ENCODE measurements at regions not wholly inside any gene's neighbourhood (a gene's known extent, or its start where the extent isn't known, plus 50 kb on each side); places are given as distances from the start of the nearest gene placed in this dataset.

DNA sequence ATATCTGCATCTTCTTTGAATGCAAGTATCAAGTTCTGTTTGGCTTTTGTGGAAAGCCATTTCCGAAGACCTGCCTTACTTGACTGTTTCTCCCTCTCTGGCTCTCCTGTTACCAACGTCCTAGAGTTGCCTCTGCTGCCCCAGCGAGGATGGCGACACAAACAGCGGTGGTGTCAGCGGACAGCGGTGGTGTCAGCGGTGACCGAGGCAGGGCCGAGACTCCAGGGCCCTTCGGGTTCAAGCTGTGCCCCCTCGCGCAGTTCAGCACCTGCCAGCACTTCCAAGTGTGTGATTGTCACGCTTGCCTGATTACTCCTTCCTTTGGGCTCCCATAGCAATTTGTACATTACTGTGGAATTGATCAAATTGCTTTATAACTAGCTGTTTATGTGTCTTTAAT, 336.9 kb upstream of the FAT1 start:
- Histone ChIP-seq H3K27me3 (ENCODE audit: control insufficient read depth, insufficient read depth, low read length) (no peaks in the 10 kb centered on the region), H3K27ac (ENCODE audit: low read depth in 2 of 2, low read length in 2 of 2) (no peak overlapping the region), H3K9me3 (ENCODE audit: control insufficient read depth in 2 of 3, insufficient read depth in 1 of 3, low read length in 3 of 3) (no peaks in the 10 kb centered on the region), H3K4me1 (ENCODE audit: control insufficient read depth in 2 of 3, insufficient read depth in 2 of 3, low read depth in 1 of 3, low read length in 3 of 3) (no peaks in the 10 kb centered on the region), H3K36me3 (ENCODE audit: control insufficient read depth in 2 of 3, insufficient read depth in 3 of 3, low read length in 3 of 3) (no peaks in the 10 kb centered on the region), H3K4me3 (ENCODE audit: low read length in 3 of 3) (no peak overlapping the region), H3K9ac (ENCODE audit: low read length in 3 of 3) (no peak overlapping the region)
- DNase-seq (no peak), FAIRE-seq (no peak)
- TF ChIP-seq, protein P1, sequence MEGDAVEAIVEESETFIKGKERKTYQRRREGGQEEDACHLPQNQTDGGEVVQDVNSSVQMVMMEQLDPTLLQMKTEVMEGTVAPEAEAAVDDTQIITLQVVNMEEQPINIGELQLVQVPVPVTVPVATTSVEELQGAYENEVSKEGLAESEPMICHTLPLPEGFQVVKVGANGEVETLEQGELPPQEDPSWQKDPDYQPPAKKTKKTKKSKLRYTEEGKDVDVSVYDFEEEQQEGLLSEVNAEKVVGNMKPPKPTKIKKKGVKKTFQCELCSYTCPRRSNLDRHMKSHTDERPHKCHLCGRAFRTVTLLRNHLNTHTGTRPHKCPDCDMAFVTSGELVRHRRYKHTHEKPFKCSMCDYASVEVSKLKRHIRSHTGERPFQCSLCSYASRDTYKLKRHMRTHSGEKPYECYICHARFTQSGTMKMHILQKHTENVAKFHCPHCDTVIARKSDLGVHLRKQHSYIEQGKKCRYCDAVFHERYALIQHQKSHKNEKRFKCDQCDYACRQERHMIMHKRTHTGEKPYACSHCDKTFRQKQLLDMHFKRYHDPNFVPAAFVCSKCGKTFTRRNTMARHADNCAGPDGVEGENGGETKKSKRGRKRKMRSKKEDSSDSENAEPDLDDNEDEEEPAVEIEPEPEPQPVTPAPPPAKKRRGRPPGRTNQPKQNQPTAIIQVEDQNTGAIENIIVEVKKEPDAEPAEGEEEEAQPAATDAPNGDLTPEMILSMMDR (IDR thresholded peaks at IDR 0.05; ENCODE audit: borderline replicate concordance, extremely low read depth, insufficient read depth) = no peak
- intact Hi-C loops (cut with DNase I) = no loop called here

DNA sequence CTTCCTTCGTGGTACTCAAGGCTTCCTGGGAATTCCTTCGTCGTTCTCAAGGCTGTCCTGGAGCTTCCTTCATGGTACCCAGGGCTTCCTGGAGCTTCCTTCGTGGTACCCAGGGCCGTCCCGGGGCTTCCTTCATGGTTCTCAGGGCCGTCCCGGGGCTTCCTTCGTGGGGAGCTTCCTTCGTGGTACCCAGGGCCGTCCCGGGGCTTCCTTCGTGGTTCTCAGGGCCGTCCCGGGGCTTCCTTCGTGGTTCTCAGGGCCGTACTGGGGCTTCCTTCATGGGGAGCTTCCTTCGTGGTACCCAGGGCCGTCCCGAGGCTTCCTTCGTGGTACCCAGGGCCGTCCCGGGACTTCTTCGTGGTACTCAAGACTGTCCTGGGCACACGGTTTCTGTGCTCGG, 339.6 kb upstream of the FAT1 start:
- TF ChIP-seq, protein P1 (IDR thresholded peaks at IDR 0.05; ENCODE audit: borderline replicate concordance, extremely low read depth, insufficient read depth) = no peak
- Histone ChIP-seq H3K4me1 (ENCODE audit: control insufficient read depth in 2 of 3, insufficient read depth in 2 of 3, low read depth in 1 of 3, low read length in 3 of 3) (no peaks in the 10 kb centered on the region), H3K27ac (ENCODE audit: low read depth in 2 of 2, low read length in 2 of 2) (no peak overlapping the region), H3K4me3 (ENCODE audit: low read length in 3 of 3) (no peak overlapping the region), H3K27me3 (ENCODE audit: control insufficient read depth, insufficient read depth, low read length) (no peaks in the 10 kb centered on the region), H3K36me3 (ENCODE audit: control insufficient read depth in 2 of 3, insufficient read depth in 3 of 3, low read length in 3 of 3) (no peaks in the 10 kb centered on the region), H3K9ac (ENCODE audit: low read length in 3 of 3) (no peak overlapping the region), H3K9me3 (ENCODE audit: control insufficient read depth in 2 of 3, insufficient read depth in 1 of 3, low read length in 3 of 3) (no peaks in the 10 kb centered on the region)
- intact Hi-C loops (cut with DNase I) = no loop called here
- DNase-seq (no peak), FAIRE-seq (no peak)

DNA sequence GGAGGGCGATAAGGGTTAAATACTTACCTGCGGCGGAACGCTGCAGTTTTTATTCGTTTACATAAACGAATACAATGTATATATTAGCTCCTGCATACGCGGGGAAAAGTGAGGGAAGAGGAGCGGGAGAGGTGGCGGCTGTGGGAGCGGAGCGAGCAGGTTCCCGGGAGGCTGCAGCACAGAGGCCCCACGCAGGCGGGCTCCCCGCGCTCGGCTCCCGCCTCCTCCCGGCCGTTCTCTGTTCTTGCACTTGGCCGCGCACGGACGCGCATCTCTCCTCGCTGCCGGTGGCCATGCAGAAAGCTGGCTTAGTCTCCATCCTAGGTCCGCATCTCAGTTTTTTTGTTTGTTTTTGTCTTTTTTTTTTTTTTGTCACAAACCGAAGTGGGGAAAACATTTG, 340.4 kb upstream of the FAT1 start:
- intact Hi-C loops (cut with DNase I) = no loop called here
- Histone ChIP-seq H3K9ac (ENCODE audit: low read length in 3 of 3) (no peak overlapping the region), H3K27ac (ENCODE audit: low read depth in 2 of 2, low read length in 2 of 2) (no peak overlapping the region), H3K36me3 (ENCODE audit: control insufficient read depth in 2 of 3, insufficient read depth in 3 of 3, low read length in 3 of 3) (no peaks in the 10 kb centered on the region), H3K4me1 (ENCODE audit: control insufficient read depth in 2 of 3, insufficient read depth in 2 of 3, low read depth in 1 of 3, low read length in 3 of 3) (no peaks in the 10 kb centered on the region), H3K27me3 (ENCODE audit: control insufficient read depth, insufficient read depth, low read length) (no peaks in the 10 kb centered on the region), H3K4me3 (ENCODE audit: low read length in 3 of 3) (no peak overlapping the region), H3K9me3 (ENCODE audit: control insufficient read depth in 2 of 3, insufficient read depth in 1 of 3, low read length in 3 of 3) (no peaks in the 10 kb centered on the region)
- TF ChIP-seq, protein P1 (IDR thresholded peaks at IDR 0.05; ENCODE audit: borderline replicate concordance, extremely low read depth, insufficient read depth) = no peak
- FAIRE-seq = no peak
- DNase-seq = no peak

DNA sequence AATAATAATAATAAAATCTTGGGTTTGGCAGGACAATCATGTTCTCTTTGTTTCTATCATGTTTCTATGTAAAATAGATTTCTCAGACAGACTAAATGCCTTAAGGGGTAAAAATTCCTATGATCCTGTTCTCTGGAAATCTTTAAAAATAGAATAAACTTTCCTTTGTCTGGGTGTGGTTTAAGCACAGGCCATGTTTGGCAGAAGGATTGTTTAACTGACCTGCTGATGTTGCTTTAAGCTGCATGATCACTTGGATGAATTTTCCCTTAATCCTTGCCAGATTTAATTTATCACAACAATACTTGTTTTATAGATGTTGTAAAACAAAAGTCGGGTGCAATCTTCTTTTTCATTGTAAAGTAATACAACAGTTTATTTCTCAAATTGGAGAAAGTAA, 341.7 kb upstream of the FAT1 start:
- Histone ChIP-seq H3K4me1 (ENCODE audit: control insufficient read depth in 2 of 3, insufficient read depth in 2 of 3, low read depth in 1 of 3, low read length in 3 of 3) (no peaks in the 10 kb centered on the region), H3K27ac (ENCODE audit: low read depth in 2 of 2, low read length in 2 of 2) (no peak overlapping the region), H3K9me3 (ENCODE audit: control insufficient read depth in 2 of 3, insufficient read depth in 1 of 3, low read length in 3 of 3) (no peaks in the 10 kb centered on the region), H3K4me3 (ENCODE audit: low read length in 3 of 3) (no peak overlapping the region), H3K9ac (ENCODE audit: low read length in 3 of 3) (no peak overlapping the region), H3K36me3 (ENCODE audit: control insufficient read depth in 2 of 3, insufficient read depth in 3 of 3, low read length in 3 of 3) (no peaks in the 10 kb centered on the region), H3K27me3 (ENCODE audit: control insufficient read depth, insufficient read depth, low read length) (no peaks in the 10 kb centered on the region)
- intact Hi-C loops (cut with DNase I) = no loop called here
- DNase-seq = no peak
- TF ChIP-seq, protein P1 (IDR thresholded peaks at IDR 0.05; ENCODE audit: borderline replicate concordance, extremely low read depth, insufficient read depth) = no peak
- no peak for FAIRE-seq

Data from kidney (tissue), 13 donors.